HCT116 (cell line): ENCODE measurements at regions not wholly inside any gene's neighbourhood (a gene's known extent, or its start where the extent isn't known, plus 50 kb on each side); places are given as distances from the start of the nearest gene placed in this dataset.

Source experiments
- ATAC-seq: fragments of 200-7000 bp; cut with Tn5 transposase; 2 replicates; pipeline ENCODE4 v1.9.1; 2020; ENCODE audit warnings: mild to moderate bottlenecking, moderate library complexity
- BruUV-seq: library from RNA; stranded (reverse); fragments of 400-500 nt; replicated peaks from 2 replicates; lab custom pipeline; 2021; lab: Mats Ljungman, UMichigan
- CTCF ChIA-PET: fragments of 300-600 bp; sonication (Branson Sonifier 250); formaldehyde crosslinking; loops from one replicate; lab custom pipeline; 2021; ENCODE audit warnings: antibody characterized with exemption; lab: Charles Lee
- POLR2A ChIA-PET: fragments of 300-600, 350-600 bp; sonication (Branson Sonifier 250); formaldehyde crosslinking; loops from one replicate; lab custom pipeline; 2021; ENCODE audit warnings: antibody characterized with exemption; lab: Charles Lee
- RAD21 ChIA-PET, 2 experiments: fragments of 300-600 bp; sonication (Branson Sonifier 250); formaldehyde crosslinking; loops; one replicate each; lab custom pipeline; 2023; ENCODE audit warnings: low total read pairs in 2 of 2; ENCODE audit not compliant: uncharacterized antibody in 2 of 2, unreplicated experiment in 2 of 2, low non-redundant PET in 1 of 2; lab: Charles Lee
- DNase-seq: peaks from one replicate; pipeline ENCODE4 v3.0.0-alpha.2; 2010; ENCODE audit warnings: low read depth, low spot score
- H2AFZ ChIP-seq: fragments of 200-600 bp; shearing (Covaris generic), sonication (generic); 2 replicates; pipeline ENCODE4 v1.6.1; 2017; ENCODE audit warnings: low read depth, mixed run types, mixed read lengths, antibody characterized with exemption, low read length; ENCODE audit not compliant: poor library complexity, severe bottlenecking
- H3K27ac ChIP-seq: 2 replicates; pipeline ENCODE4 v1.5.1; 2012; ENCODE audit warnings: low read depth, low read length
- H3K27me3 ChIP-seq: fragments of 200-600 bp; sonication (generic); 2 replicates; pipeline ENCODE4 v1.6.1; 2016; ENCODE audit warnings: mixed run types, low read length, mixed read lengths; ENCODE audit not compliant: insufficient read depth
- H3K36me3 ChIP-seq, 2 experiments: fragments of 200-500 bp in 1 of 2; fragments of 200-600 bp in 1 of 2; sonication (Bioruptor generic) in 1 of 2; sonication (generic) in 1 of 2; 2 replicates each; pipeline versions ENCODE4 v1.5.1 to v1.6.1; 2014 to 2016; ENCODE audit warnings: low read length in 2 of 2, inconsistent platforms in 1 of 2, mixed read lengths in 1 of 2, mixed run types in 1 of 2; ENCODE audit not compliant: insufficient read depth in 2 of 2, control insufficient read depth in 1 of 2
- H3K4me1 ChIP-seq, 2 experiments: fragments of 200-600 bp in 1 of 2; sonication (generic) in 1 of 2; 2 replicates each; pipeline versions ENCODE4 v1.5.1 to v1.6.1; 2012 to 2017; ENCODE audit warnings: low read length in 2 of 2, inconsistent platforms in 1 of 2, mild to moderate bottlenecking in 1 of 2, mixed read lengths in 1 of 2, mixed run types in 1 of 2, moderate library complexity in 1 of 2; ENCODE audit not compliant: insufficient read depth in 2 of 2, control insufficient read depth in 1 of 2
- H3K4me2 ChIP-seq: fragments of 200-600 bp; sonication (generic); 2 replicates; pipeline ENCODE4 v1.6.1; 2017; ENCODE audit warnings: mixed run types, low read length, mixed read lengths
- H3K4me3 ChIP-seq, 2 experiments: fragments of 200-600 bp in 1 of 2; sonication (generic) in 1 of 2; replicated peaks in 1 of 2; 2 replicates each; pipeline ENCODE4 v1.5.1; 2011 to 2016; ENCODE audit warnings: low read length in 2 of 2, control low read depth in 1 of 2, low read depth in 1 of 2, mild to moderate bottlenecking in 1 of 2, mixed read lengths in 1 of 2, mixed run types in 1 of 2
- H3K79me2 ChIP-seq: fragments of 200-600 bp; sonication (generic); 2 replicates; pipeline ENCODE4 v1.6.1; 2017; ENCODE audit warnings: mild to moderate bottlenecking, mixed run types, low read length, moderate library complexity, mixed read lengths; ENCODE audit not compliant: insufficient read depth
- H3K9ac ChIP-seq: fragments of 200-600 bp; sonication (generic); 2 replicates; pipeline ENCODE4 v1.6.1; 2016; ENCODE audit warnings: low read length, mixed read lengths
- H3K9me2 ChIP-seq: fragments of 200-600 bp; sonication (generic), shearing (Covaris generic); 2 replicates; pipeline ENCODE4 v1.6.1; 2017; ENCODE audit warnings: mixed run types, mild to moderate bottlenecking, moderate library complexity; ENCODE audit not compliant: insufficient read depth
- H3K9me3 ChIP-seq, 2 experiments: fragments of 200-500 bp in 1 of 2; fragments of 200-600 bp in 1 of 2; sonication (Bioruptor generic) in 1 of 2; sonication (generic) in 1 of 2; 2 replicates each; pipeline ENCODE4 v1.6.1; 2014 to 2017; ENCODE audit warnings: low read length in 2 of 2, mixed read lengths in 2 of 2, inconsistent platforms in 1 of 2, low read depth in 1 of 2, mild to moderate bottlenecking in 1 of 2, mixed run types in 1 of 2, moderate library complexity in 1 of 2; ENCODE audit not compliant: control insufficient read depth in 1 of 2, insufficient read depth in 1 of 2
- H4K20me1 ChIP-seq: fragments of 200-600 bp; sonication (generic), shearing (Covaris generic); 2 replicates; pipeline ENCODE4 v1.6.1; 2017; ENCODE audit warnings: mixed run types, mild to moderate bottlenecking, moderate library complexity; ENCODE audit not compliant: insufficient read depth
- CTCF ChIP-seq, 3 experiments: fragments of 200-600 bp in 1 of 3; sonication (generic) in 1 of 3; IDR thresholded peaks in 2 of 3; conservative IDR thresholded peaks in 1 of 3; 2 replicates each; pipeline ENCODE4 v1.5.1; 2012 to 2017; ENCODE audit warnings: low read depth in 2 of 3, low read length in 2 of 3, antibody characterized with exemption in 1 of 3, borderline replicate concordance in 1 of 3, control low read depth in 1 of 3, mild to moderate bottlenecking in 1 of 3, mixed read lengths in 1 of 3, mixed run types in 1 of 3, moderate library complexity in 1 of 3; ENCODE audit not compliant: insufficient read depth in 1 of 3
- REST ChIP-seq: IDR thresholded peaks from 2 replicates; pipeline ENCODE4 v1.6.1; 2012; ENCODE audit warnings: low read depth
- TCF7L2 ChIP-seq: IDR thresholded peaks from 2 replicates; pipeline ENCODE4 v1.7.0; 2011; ENCODE audit warnings: borderline replicate concordance, inconsistent platforms; ENCODE audit not compliant: insufficient read depth, insufficient read length; ENCODE audit errors: extremely low read depth
- intact Hi-C: fragments of 100-400 bp; cut with micrococcal nuclease; formaldehyde crosslinking; loops from 2 replicates; pipeline ENCODE4 v1.10.0; 2022

- peak; percentile 22 to 63 (median 51); a peak in 4 of 6 replicates for TF ChIP-seq CTCF (IDR thresholded peaks at IDR 0.05 in 2 of 3, conservative IDR thresholded peaks at IDR 0.05 in 1 of 3; ENCODE audit: borderline replicate concordance in 1 of 3, insufficient read depth in 1 of 3, low read depth in 2 of 3, low read length in 2 of 3)
- TF ChIP-seq, all 23 proteins: peak for 2
These were observed 1995.9 kb downstream of the C4orf33 start (continued) for GRCh38 chr4:131091896-131092295.

- H3K4me3 ChIP-seq = no peak overlapping the region
These were observed 1997.4 kb downstream of the C4orf33 start for GRCh38 chr4:131093303-131093702.

More at GRCh38 chr4:131093303-131093702, 1997.4 kb downstream of the C4orf33 start:
- ChIA-PET RAD21 (no interaction called here), CTCF (interaction anchor here (2.0 kb wide), 1 partner anchor 551 kb away, joined by 9 read pairs; no protein-coding TSS in a partner anchor), POLR2A (no interaction called here)
- intact Hi-C loops = loop anchor here (2.0 to 10.0 kb wide), 4 partner anchors 531 to 1547 kb away; no protein-coding TSS in a partner anchor
- no peaks in the 10 kb centered on the region for H3K9me2 ChIP-seq
- no peak overlapping the region for H3K4me2 ChIP-seq
- DNase-seq (no peak), ATAC-seq (no peak; the same call in 1 of the 2 replicates)
- no TSS peak for BruUV-seq
- H3K27ac ChIP-seq = no peak overlapping the region
- no peak overlapping the region for H2AFZ ChIP-seq
- H3K9me3 ChIP-seq = no peaks in the 10 kb centered on the region
- H3K9ac ChIP-seq = no peak overlapping the region
- H3K79me2 ChIP-seq = no peaks in the 10 kb centered on the region
- no peaks in the 10 kb centered on the region for H3K4me1 ChIP-seq
- H3K27me3 ChIP-seq = no peaks in the 10 kb centered on the region
- no peaks in the 10 kb centered on the region for H3K36me3 ChIP-seq
- H4K20me1 ChIP-seq = no peaks in the 10 kb centered on the region
- TF ChIP-seq REST (no peak), TCF7L2 (peak; percentile 62)
